ENCODE measurements at regions not wholly inside any gene's neighbourhood (a gene's known extent, or its start where the extent isn't known, plus 50 kb on each side); places are given as distances from the start of the nearest gene placed in this dataset.

DNA sequence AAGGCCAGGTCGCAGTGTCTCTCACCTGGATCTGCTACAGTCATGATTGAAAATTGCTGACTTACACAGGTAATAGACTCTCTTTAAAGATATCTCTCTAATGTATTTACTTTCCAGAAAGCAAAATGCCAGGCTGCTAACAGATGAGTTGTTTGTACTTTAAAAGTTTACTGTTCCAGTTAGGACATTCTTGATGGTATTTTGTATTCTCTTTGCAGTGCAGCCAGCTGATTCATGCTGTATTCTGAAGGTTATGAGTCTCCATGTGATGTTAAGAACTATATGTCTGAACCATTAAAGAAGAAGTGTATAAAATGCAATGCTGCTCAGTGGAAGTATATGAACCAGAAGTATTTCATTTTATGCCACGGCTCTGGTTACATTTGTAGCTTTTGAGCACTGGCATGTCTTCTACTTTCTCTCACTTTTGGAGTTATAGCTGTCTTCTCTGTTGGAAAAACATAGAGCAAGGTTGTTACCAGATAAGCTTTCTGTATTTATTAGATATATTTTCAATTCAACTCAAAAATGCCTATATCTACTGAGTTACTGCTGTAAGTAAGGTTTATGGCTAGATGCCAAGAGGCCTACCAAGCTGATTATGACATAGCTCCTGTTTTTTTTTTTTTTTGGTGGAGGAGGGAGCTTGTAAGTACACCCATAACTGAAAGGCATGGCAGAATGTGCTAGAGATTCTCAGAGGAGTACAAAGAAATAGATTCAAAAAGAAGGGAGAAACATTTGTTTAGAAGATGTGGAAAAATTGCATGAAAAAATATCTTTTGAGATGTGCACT lies 130.5 kb upstream of the MAN1A1 start:
- Histone ChIP-seq H3K27me3 (ENCODE audit: insufficient read depth) (no peaks in the 10 kb centered on the region), H3K4me3 (no peak overlapping the region), H3K36me3 (ENCODE audit: insufficient read depth) (no peaks in the 10 kb centered on the region), H3K4me1 (ENCODE audit: insufficient read depth) (no peaks in the 10 kb centered on the region), H3K79me2 (replicated peaks; ENCODE audit: insufficient read depth) (no peaks in the 10 kb centered on the region), H3F3A (replicated peaks; ENCODE audit: low read depth) (no peaks in the 10 kb centered on the region), H3K4me2 (no peak overlapping the region), H4K20me1 (replicated peaks; ENCODE audit: insufficient read depth) (no peaks in the 10 kb centered on the region), H2AFZ (no peak overlapping the region), H3K9me2 (ENCODE audit: insufficient read depth) (no peaks in the 10 kb centered on the region), H3K27ac (ENCODE audit: low read depth) (no peak overlapping the region)
- no peak for DNase-seq (ENCODE audit: low spot score)
- no peaks in the 10 kb centered on the region for H3K9me3 Mint-ChIP-seq
- ATAC-seq = no peak
- H3K4me3 Mint-ChIP-seq = no peak overlapping the region
- no peak for TF ChIP-seq STAT1 (IDR thresholded peaks at IDR 0.05; ENCODE audit: unreplicated experiment)
- no peak for TF ChIP-seq EZH2 (IDR thresholded peaks at IDR 0.05; ENCODE audit: low read depth, unreplicated experiment)
- no peaks in the 10 kb centered on the region for H3K27me3 Mint-ChIP-seq (ENCODE audit: insufficient read depth, low read depth, poor library complexity)
- no peaks in the 10 kb centered on the region for H3K36me3 Mint-ChIP-seq (ENCODE audit: low read depth)
- no peaks in the 10 kb centered on the region for H3K4me1 Mint-ChIP-seq
- H3K27ac Mint-ChIP-seq = no peak overlapping the region

DNA sequence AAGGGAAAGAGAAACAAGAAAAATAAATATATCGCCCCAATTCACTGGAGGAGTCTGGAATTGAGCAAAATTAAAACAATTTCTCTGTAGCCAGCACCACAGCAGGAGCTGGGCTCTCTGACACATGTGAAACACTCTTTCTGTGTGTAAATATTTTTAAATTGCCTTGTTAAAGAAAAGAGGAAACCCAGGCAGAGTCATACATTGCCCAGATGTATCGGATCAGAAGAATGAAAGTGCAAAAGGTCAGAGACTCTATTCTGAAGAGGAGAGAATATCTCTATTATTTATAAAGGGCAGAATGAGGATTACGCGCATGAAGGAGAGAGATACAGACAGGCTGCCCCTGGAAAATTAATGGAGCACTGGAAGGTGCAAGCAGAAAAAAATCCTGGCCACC lies 127.0 kb upstream of the MAN1A1 start:
- no peak overlapping the region for H3K27ac ChIP-seq (ENCODE audit: low read depth)
- H3K36me3 ChIP-seq (ENCODE audit: insufficient read depth) = no peaks in the 10 kb centered on the region
- Mint-ChIP-seq H3K9me3 (no peaks in the 10 kb centered on the region), H3K36me3 (ENCODE audit: low read depth) (no peaks in the 10 kb centered on the region), H3K27ac (no peak overlapping the region), H3K4me1 (no peaks in the 10 kb centered on the region), H3K27me3 (ENCODE audit: insufficient read depth, low read depth, poor library complexity) (no peaks in the 10 kb centered on the region), H3K4me3 (no peak overlapping the region)
- TF ChIP-seq, protein P1, sequence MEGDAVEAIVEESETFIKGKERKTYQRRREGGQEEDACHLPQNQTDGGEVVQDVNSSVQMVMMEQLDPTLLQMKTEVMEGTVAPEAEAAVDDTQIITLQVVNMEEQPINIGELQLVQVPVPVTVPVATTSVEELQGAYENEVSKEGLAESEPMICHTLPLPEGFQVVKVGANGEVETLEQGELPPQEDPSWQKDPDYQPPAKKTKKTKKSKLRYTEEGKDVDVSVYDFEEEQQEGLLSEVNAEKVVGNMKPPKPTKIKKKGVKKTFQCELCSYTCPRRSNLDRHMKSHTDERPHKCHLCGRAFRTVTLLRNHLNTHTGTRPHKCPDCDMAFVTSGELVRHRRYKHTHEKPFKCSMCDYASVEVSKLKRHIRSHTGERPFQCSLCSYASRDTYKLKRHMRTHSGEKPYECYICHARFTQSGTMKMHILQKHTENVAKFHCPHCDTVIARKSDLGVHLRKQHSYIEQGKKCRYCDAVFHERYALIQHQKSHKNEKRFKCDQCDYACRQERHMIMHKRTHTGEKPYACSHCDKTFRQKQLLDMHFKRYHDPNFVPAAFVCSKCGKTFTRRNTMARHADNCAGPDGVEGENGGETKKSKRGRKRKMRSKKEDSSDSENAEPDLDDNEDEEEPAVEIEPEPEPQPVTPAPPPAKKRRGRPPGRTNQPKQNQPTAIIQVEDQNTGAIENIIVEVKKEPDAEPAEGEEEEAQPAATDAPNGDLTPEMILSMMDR (conservative IDR thresholded peaks at IDR 0.05; ENCODE audit: low read depth in 2 of 2) = no peak
- TF ChIP-seq, protein P2, sequence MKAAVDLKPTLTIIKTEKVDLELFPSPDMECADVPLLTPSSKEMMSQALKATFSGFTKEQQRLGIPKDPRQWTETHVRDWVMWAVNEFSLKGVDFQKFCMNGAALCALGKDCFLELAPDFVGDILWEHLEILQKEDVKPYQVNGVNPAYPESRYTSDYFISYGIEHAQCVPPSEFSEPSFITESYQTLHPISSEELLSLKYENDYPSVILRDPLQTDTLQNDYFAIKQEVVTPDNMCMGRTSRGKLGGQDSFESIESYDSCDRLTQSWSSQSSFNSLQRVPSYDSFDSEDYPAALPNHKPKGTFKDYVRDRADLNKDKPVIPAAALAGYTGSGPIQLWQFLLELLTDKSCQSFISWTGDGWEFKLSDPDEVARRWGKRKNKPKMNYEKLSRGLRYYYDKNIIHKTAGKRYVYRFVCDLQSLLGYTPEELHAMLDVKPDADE (IDR thresholded peaks at IDR 0.05) = no peak
- TF ChIP-seq, protein P3, sequence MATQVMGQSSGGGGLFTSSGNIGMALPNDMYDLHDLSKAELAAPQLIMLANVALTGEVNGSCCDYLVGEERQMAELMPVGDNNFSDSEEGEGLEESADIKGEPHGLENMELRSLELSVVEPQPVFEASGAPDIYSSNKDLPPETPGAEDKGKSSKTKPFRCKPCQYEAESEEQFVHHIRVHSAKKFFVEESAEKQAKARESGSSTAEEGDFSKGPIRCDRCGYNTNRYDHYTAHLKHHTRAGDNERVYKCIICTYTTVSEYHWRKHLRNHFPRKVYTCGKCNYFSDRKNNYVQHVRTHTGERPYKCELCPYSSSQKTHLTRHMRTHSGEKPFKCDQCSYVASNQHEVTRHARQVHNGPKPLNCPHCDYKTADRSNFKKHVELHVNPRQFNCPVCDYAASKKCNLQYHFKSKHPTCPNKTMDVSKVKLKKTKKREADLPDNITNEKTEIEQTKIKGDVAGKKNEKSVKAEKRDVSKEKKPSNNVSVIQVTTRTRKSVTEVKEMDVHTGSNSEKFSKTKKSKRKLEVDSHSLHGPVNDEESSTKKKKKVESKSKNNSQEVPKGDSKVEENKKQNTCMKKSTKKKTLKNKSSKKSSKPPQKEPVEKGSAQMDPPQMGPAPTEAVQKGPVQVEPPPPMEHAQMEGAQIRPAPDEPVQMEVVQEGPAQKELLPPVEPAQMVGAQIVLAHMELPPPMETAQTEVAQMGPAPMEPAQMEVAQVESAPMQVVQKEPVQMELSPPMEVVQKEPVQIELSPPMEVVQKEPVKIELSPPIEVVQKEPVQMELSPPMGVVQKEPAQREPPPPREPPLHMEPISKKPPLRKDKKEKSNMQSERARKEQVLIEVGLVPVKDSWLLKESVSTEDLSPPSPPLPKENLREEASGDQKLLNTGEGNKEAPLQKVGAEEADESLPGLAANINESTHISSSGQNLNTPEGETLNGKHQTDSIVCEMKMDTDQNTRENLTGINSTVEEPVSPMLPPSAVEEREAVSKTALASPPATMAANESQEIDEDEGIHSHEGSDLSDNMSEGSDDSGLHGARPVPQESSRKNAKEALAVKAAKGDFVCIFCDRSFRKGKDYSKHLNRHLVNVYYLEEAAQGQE (IDR thresholded peaks at IDR 0.05; ENCODE audit: unreplicated experiment) = no peak
- TF ChIP-seq CREB1 (CRISPR knock-in tag; IDR thresholded peaks at IDR 0.05; ENCODE audit: low read depth) = no peak
- no peak for TF ChIP-seq ZNF331 (CRISPR knock-in tag; IDR thresholded peaks at IDR 0.05; ENCODE audit: low read depth)
- no peak for TF ChIP-seq EZH2phosphoT487 (IDR thresholded peaks at IDR 0.05; ENCODE audit: unreplicated experiment)
- no peak for TF ChIP-seq STAT1 (IDR thresholded peaks at IDR 0.05; ENCODE audit: unreplicated experiment)
- TF ChIP-seq NANOG (IDR thresholded peaks at IDR 0.05; ENCODE audit: borderline replicate concordance) = no peak
- DNase-seq (ENCODE audit: low spot score) = no peak
- H3K27me3 ChIP-seq (ENCODE audit: insufficient read depth) = no peaks in the 10 kb centered on the region
- ATAC-seq = no peak
- no peak overlapping the region for H3K4me3 ChIP-seq
- H3F3A ChIP-seq (replicated peaks; ENCODE audit: low read depth) = no peaks in the 10 kb centered on the region
- H3K79me2 ChIP-seq (replicated peaks; ENCODE audit: insufficient read depth) = no peaks in the 10 kb centered on the region
- no peaks in the 10 kb centered on the region for H4K20me1 ChIP-seq (replicated peaks; ENCODE audit: insufficient read depth)
- H3K4me1 ChIP-seq (ENCODE audit: insufficient read depth) = no peaks in the 10 kb centered on the region
- no peaks in the 10 kb centered on the region for H3K9me2 ChIP-seq (ENCODE audit: insufficient read depth)
- no peak overlapping the region; the same call in 1 of the 2 replicates for H2AFZ ChIP-seq
- no peak overlapping the region for H3K4me2 ChIP-seq
